ENCODE measurements at regions not wholly inside any gene's neighbourhood (a gene's known extent, or its start where the extent isn't known, plus 50 kb on each side); places are given as distances from the start of the nearest gene placed in this dataset.
"Not testable (repeated sequence)": the region's sequence is repeated elsewhere in the genome, so short reads cannot be mapped to it uniquely, and the experiment has no call there.

DNA sequence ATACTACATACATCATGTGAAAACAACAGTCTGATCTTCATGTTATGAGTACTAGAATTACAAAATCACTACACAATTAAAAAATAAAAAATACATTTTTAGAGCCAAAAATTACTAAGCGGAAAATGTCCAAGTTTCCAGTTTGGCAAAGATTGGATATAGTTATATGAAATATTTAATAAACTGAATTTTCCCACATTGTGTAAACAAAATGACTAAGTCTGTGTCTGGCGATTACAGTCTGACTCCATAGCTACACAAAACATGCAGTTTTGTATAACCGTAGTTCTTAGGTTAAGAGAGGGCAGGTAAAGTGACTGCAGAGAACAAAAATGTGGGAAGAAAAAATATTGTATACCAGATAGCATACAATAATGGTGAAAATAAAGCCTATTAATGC is 59.2 kb upstream of the TMEM47 start:
- DNase-seq (ENCODE audit: low read depth) = no peak

DNA sequence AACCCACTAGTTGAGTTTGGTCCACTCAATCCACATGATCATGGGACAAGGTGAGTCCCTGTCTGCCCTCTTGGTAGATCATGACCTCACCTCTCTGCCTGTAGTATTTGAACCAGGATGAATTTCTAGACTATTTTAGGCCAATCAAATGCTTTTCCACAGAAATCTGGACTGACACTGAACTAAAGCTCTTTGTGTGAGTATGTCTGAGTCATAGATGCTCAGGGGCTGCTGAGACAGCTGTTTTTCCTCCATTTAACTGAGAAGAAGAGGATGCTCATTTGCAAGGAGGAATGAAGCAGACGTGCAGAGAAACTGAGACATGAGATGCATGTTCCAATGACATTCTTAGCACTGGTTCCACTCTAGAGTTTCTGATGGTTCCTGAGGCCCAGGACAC is 77.3 kb upstream of the TMEM47 start:
- peak; percentile 32 for DNase-seq (ENCODE audit: low read depth)

DNA sequence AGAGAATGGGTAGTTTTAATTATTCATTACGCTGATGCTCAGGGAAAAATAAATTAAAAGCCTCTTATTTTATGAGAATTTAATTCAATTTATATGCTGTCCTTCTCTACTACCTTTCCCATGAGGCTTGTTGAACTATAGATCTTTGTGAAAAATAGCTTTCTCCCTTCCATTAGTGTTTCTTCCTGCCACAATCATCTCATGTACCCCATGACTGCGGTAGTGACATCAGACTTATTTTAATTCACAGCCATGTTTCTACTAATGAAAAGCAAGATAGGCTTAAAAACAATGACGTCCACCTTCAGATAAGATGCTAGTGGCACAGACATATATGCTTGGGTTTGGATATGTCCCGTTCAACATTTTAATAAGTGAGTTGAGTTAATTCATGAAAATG is 87.4 kb upstream of the TMEM47 start:
- DNase-seq (ENCODE audit: low read depth) = no peak

DNA sequence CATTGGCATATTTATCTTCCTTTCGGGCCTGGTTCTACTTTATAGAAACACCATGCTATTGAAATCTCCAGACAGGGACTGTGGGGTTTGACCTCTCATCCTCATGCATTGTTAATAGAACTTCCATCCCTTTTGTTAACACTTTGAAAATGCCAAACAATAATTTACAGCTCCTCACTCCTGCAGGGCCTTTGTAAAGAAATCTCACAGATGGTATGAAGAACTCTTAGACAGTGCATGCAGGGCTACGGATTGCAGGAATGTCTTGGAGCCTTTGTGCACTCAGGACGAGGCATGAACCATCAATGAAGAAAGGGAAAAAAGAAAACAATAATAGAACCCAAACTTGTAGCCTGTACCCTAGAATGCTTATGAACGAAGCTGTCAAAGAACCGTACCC is 92.8 kb upstream of the TMEM47 start:
- no peak for DNase-seq (ENCODE audit: low read depth)

DNA sequence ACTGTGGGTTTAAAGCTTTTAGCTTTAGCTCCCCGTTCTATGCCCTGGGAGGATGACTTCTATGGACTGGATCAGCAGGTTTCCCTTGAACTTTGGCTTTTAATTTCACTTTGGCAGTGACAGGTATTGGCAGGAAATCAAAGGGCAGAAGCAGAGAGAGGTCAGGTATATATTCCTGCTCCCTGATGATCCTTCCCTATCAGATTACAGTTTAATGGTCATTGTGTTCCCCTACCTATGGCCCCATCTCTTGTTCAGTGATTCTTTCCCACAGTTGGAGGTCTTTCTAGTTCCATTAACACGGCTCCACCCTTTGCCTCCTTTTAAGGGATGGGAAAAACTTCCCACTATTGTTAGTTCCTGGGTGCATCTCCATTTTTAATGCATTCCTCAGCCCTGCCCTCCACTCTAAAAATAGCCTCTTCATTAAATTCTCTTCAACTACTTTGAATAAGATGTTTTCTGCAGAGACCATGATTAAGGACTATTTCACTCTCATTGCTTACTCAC is 107.8 kb upstream of the TMEM47 start:
- peak; percentile 2 for DNase-seq (ENCODE audit: low read depth)

DNA sequence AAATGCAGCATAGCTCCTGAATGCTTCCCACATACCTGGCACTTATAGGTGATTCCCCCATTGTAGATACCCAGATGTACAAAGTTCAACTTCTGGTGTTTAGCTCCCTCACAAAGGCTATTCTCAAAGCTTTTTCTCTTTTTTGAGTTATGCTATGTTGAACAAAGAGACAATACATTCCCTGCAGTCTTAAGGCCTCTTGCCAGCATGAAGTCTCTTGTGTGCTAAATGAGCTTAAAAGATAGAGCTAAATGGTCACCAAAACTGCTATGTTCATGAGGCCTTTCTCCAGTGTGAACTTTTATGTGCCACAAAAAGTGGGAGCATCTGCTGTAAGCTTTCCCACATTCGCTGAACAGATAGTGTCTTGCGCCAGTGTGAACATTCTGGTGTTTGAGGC is 111.2 kb upstream of the TMEM47 start:
- DNase-seq (ENCODE audit: low read depth) = no peak

DNA sequence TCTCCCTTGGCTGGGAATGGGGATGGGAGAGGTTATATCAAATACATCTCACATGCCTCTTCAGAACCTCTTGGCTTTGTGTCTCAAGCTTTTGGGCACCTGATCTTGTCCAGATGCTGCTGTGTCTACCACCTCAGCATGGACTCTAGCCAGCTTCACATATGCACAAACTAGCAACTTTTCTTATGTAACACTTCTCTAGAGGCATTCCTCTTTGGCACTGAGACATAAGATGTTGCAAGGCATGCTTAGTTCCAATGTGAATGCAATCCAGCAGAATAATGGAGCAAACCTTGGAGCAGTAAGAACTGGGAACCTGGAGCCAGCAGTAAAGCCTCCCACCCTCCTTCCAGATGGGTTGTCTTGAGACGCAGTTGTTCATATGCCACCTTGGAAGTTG is 113.4 kb upstream of the TMEM47 start:
- no peak for DNase-seq (ENCODE audit: low read depth)

DNA sequence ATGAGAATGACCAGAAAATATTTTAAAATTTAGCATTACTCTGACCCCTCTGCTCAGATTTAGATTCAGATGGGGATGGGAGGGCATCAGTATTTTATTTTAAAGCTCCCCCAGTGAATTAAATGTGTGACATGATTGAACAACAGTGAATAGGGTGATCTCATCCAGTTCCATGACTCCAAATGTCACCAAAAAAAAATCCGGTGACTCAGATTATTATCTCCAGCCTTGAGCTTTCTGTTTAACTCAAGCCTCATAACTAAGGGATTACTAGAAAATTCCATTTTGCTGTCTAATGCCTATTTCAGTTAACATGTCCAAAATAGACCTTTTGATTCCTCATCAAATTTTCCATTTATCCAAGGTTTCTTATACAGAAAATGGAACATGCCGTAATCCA is 121.8 kb upstream of the TMEM47 start:
- DNase-seq (ENCODE audit: low read depth) = peak; percentile 46

DNA sequence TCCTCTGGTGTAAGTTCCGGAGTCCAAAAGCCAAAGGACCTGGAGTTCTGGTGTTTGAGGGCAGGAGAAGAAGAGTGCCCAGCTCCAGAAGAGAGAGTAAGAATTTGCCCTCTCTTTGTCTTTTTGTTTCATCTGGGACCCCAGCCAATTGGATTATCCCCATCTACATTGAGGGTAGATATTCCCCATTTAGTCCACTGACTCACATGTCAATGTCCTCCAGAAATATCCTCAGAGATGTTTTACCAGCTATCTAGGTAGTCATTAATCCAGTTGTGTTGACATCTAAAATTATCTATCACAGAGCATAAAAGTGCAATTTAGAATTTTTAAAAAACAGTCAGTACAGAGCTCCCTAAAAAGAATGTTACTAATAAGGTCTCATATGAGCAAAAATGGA is 132.9 kb upstream of the TMEM47 start:
- no peak for DNase-seq (ENCODE audit: low read depth)

DNA sequence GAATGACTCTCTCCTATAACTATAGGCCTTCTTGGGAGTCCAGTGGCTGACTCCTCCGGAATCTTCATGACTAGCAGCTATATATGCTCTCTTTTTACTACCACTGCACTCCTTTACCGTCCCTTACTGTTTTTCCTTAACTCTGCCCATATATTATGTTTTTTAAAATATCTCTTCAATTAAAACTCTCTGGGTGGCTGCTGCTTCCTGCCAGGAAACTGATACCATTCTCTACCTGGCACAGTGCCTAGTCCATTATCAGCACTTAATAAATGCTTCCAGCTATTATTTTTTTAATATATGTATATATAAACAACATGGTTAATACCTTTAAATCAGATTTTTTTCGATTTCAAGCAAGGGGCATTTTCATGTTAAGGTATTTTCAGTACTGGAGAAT is 136.6 kb upstream of the FAM47B start:
- DNase-seq (ENCODE audit: low read depth) = no peak

DNA sequence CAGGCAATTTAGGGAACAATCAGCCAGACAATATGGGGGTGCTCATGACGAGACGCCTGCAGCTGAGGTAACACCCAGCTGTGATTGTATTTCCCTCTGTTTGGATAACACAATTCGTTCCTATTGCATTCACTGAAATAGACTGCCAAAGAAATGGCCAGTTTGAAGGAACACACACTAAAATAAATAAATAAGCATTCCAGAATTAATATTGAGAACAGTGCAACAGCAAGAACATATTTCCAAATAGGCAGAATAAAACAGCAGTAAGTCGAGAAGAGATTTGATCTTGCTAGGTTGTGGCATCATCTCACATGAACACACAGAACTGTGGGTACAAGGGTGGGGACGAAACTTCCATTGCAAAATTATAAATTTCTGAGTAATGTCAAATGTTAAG is 133.5 kb upstream of the FAM47B start:
- DNase-seq (ENCODE audit: low read depth) = no peak

DNA sequence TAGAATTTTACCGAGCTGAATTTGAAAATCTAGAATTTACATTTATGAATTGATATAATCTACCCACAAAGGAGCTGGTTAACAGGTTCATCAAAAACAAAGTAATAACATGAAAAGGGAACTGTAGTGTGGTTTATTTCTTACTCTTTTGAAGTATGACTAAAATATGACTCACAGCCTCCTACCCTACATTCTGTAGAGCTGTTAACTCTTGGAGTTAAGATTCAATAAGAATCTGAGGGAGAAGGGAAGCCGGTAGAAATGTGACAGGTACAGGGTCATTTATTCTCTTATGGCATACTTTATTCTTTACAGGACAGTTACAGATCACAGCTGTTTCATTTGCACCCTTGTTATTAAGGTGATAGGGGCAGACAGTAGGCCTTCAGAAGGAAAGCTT is 132.2 kb upstream of the FAM47B start:
- DNase-seq (ENCODE audit: low read depth) = peak; percentile 33

DNA sequence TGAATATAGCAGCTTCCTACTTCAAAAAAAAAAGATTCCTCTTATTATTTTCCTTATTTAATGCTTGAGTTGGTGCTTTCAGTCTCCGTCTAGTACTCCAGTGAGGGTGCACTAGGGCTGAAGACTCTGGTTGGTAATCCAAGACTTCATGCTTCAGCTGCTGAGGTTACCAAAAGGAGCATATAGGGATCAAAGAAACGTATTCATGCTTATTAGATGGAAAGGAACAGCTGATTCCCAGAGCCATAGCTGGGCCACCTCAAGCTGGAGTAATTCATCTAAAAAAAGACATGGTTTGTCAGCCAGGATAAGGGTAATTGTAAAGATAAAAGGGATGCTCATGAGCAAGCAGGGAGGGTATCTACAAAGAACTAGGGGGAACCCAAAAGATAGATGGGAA is 131.7 kb upstream of the FAM47B start:
- DNase-seq (ENCODE audit: low read depth) = peak; percentile 85

DNA sequence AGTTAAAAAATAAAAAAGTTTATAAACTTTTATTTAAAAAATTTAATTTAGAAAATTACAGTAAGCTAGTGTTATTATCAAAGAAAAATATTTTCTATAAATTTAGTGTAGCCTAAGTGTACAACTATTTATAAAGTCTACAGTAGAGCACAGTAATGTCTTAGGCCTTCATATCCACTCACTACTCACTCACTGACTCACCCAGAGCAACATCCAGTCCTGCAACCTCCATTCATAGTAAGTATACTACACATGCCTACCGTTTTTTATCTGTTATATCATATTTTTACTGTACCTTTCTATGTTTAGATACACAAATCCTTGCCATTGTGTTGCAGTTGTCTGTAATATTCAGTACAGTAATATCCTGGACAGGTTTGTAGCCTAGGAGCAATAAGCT is 129.0 kb upstream of the FAM47B start:
- DNase-seq (ENCODE audit: low read depth) = no peak

DNA sequence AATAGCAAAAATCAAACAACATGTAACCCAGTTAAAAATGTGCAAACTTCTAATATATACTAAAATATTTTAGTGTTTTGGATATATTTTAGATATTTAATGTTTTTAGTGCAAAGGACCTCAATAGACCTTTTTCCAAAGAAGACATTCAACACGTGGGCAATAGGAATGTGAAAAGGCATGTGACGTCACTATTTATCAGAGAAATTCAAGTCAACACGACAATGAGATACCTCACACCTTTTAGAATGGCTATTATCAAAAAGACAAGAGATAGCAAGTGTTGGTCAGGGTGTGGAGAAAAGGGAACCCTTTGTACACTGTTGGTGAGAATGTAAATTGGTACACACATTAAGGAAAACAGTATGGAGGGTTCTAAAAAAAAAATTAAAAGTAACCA is 115.6 kb upstream of the FAM47B start:
- no peak for DNase-seq (ENCODE audit: low read depth)

DNA sequence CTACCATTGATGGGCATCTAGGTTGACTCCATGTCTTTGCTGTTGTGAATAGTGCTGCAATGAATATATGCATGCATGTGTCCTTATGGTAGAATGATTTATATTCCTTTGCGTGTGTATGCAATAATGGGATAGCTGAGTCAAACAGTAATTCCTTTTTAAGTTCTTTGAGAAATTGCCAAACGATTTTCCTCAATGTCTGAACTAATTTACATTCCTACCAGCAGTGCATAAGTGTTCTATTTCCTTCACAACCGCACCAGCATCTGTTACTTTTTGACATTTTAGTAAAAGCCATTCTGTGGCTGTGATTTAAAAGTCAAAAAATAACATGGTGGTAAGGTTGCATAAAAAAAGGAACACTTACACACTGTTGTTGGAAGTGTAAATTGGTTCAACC is 103.1 kb upstream of the FAM47B start:
- DNase-seq (ENCODE audit: low read depth) = no peak

DNA sequence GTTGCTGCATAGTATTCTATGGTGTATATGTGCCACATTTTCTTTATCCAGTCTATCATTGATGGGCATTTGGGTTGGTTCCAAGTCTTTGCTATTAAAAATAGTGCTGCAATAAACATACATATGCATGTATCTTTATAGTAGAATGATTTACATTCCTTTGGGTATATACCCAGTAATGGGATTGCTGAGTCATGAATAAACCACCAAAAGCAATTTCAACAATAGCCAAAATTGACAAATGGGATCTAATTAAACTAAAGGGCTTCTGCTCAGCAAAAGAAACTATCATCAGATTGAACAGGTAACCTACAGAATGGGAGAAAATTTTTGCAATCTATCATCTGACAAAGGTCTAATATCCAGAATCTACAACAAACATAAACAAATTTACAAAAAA is 101.4 kb upstream of the FAM47B start:
- not testable (repeated sequence) for DNase-seq (ENCODE audit: low read depth)

DNA sequence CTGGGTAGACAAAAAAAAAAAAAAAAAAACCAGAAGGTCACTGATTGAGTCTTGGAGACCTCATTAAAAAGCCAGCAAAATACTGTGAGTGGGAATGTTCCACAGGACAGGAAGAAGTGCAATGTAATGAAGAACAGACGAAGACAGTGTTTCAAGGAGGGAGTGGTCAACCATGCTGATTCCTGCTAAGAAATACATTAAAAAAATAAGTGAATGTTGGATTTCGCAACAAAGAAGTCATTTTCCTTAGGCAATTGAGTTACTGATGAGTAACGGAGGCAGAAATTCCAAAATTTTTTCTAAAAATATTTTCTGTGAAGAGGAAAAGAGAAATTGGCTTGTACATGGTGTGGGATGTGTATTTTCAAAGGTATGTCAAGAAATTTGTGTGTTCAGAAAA is 94.3 kb upstream of the FAM47B start:
- no peak for DNase-seq (ENCODE audit: low read depth)

DNA sequence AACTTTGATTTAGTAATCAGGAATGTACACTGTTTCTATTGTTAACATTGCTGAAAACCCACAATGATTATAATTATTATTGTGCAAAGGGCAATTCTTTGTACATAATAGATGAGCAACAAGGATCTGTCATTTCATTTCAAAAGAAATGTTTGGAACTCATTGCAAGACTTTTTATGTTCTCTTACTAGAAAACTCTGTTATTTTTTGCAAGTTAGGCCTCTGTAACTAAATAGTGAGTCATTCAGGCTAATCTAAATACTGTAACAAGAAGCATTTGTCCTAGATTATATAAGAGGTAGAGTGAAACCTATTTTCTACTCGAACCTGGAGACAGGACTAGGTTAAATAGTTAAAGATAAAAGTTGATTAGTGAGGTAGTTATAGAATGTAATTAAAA is 93.2 kb upstream of the FAM47B start:
- no peak for DNase-seq (ENCODE audit: low read depth)

DNA sequence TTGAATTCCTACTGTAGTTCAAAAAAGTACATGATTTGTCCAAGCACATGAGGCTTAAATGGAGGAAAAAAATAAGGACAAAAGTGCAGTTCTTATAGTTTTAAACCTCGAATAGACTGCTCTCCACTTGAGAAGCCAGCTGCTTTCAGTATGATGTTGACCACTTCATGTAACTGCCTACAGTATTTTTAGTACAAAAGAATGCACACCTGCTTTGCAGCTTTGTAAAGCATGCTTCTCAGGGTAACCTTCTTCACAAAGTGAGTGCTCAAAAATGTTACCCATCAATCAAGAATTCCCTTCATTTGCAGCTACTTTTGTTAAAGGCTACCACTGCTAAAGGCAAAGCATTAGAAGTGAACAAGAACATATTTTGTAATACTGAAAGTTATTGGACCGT is 83.4 kb upstream of the FAM47B start:
- DNase-seq (ENCODE audit: low read depth) = peak; percentile 62

DNA sequence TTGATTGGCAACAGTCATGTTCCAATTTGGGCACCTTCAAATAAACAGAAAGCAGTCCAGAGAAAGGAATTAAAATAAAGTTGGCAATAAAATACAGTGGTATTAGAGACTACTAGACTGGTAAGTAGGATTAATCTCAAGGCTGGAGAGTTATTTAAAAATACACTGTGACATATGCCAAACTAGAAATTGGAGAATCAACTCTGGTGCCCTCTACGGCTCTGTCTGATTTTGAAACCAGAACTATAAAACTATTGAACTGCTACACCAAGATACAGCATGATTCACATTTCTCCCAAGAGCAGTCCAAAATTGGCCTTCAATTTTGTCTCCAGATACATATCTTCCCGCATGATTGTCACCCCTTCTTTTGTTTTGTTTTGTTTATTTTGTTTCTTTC is 78.7 kb upstream of the FAM47B start:
- DNase-seq (ENCODE audit: low read depth) = no peak

DNA sequence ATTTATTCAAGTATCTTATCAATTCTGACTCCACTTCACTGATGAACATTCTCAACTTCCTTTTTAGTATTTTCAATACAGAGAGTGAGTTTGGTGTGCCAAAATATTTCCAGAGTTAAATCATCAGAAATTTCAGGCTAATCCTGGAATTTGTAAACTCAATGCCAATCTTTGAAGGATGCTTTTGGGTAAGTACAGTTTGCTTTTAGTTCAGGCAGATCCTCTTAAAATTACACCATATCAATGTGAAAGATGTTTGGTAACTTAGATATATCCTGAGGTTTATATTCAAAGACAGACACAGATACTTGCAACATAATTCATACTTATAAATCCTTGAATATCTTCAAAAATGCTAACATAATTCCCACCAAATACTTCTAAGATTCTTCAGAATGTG is 76.0 kb upstream of the FAM47B start:
- no peak for DNase-seq (ENCODE audit: low read depth)

DNA sequence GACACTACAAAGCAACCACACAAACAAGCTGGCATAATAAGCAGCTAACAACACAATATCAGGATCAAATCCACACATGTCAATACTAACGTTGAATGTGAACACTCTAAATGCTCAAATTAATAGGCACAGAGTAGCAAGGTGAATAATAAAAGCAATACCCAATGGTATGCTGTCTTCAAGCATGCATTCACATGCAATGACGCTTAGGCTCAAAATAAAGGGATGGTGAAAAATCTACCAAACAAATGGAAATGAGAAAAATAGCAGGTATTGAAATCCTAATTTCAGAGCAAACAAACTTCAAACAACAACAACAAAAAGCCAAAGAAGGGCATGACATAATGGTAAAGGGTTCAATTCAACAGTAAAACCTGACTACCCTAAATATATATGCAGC is 74.0 kb upstream of the FAM47B start:
- no peak for DNase-seq (ENCODE audit: low read depth)

DNA sequence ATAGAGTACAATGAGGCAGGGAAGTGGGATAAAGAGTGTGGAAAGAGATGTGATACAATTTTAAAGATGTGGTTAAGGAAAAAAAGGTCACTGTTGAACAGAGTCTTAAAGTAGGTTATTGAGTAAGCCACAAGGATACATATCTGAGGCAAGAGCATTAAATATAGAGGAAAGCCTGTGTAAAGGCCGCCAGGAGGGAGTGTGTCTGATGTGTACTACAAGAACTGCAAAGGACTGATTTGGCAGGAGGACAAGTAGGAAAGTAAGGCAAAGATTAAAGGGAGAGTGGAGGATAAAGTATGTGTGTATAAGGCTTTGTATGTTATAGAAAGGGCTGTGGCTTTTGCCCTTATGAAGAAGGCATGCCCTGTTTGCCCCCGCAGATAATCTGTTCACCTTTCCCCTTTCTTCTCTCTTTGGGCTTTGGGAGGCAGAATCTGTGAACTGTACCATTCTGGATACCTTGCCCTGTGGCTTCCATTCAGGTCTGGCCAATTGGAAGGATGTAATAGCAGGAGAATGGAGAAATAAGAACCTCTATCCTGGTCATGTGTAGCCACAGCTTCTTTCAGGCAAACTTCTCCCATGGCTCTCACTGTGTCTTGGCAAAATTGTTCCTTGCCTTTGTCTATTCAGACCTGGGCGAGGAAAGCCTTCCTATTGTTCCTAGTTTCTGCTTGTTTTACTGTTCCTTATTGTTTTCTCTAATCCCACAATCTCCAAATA is 68.9 kb upstream of the FAM47B start:
- DNase-seq (ENCODE audit: low read depth) = no peak

All from myocyte (in vitro differentiated cells).